ENCODE measurements at regions not wholly inside any gene's neighbourhood (a gene's known extent, or its start where the extent isn't known, plus 50 kb on each side); places are given as distances from the start of the nearest gene placed in this dataset.

GRCh38 chr9:90559075-90560073 lies 83.2 kb downstream of the DIRAS2 start:
- H3K4me1 ChIP-seq (replicated peaks in 1 of 2), result no peaks in the 10 kb centered on the region
- no peak overlapping the region for H3K27ac ChIP-seq
- H3K9me3 ChIP-seq (replicated peaks in 1 of 3), result no peaks in the 10 kb centered on the region
- DNase-seq, result no peak
- WGBS, 4 donors, result 80 to 89% (median 82%) methylated on average over 8 to 9 of the region's 9 CpGs
- TF ChIP-seq POLR2A (IDR thresholded peaks at IDR 0.05), result no peak
- no peak for TF ChIP-seq CTCF (IDR thresholded peaks at IDR 0.05)
- H3K36me3 ChIP-seq (replicated peaks in 1 of 2), result no peaks in the 10 kb centered on the region
- intact Hi-C loops (cut with DNase I), result no loop called here
- H3K4me3 ChIP-seq, result no peak overlapping the region
- no peaks in the 10 kb centered on the region for H3K27me3 ChIP-seq

Small RNA genes in the stretch of these regions (microRNA-seq; reads per million reads assigned to microRNA genes)
- gene MIR4290, result 0 reads per million in 3 donors

Small RNA genes in the stretch of these regions (small RNA-seq; reads per million reads assigned to genes)
- gene AL161629.2 (0 reads per million in 2 donors), gene MIR4290 (0 reads per million in 2 donors)
